CD4-positive, alpha-beta T cell treated with Interferon gamma for 1 hour (primary cell): ENCODE measurements at regions not wholly inside any gene's neighbourhood (a gene's known extent, or its start where the extent isn't known, plus 50 kb on each side); places are given as distances from the start of the nearest gene placed in this dataset.
"Not testable (repeated sequence)": the region's sequence is repeated elsewhere in the genome, so short reads cannot be mapped to it uniquely, and the experiment has no call there.

Source experiments
- DNase-seq: peaks from one replicate; pipeline ENCODE4 v3.0.0-alpha.2; 2020

DNA sequence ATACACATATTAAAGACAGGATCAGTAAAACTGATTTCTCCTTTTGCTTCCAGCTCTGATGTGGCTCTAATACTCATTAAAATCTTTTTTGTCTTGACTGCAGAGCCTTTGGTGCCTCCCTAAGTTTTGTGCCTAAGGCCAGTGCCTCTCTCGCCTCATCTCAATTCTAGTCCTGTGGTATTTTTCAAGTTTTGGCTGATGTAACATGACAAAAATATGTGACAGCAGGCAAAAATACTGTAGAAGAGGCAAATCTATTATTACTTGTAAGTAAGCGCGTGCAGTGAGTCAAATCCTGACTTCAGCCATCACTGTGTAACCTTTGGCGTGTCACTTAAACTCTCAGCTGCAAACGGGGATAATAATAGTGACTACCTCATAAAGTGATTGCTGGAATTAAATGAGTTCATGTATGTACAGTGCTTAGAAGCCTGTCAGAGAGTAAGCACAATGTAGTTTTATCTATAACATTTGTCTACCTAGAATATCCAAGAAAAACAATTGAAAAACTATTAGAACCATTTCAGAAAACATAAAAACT is 74.0 kb downstream of the MAB21L3 start:
- no peak for DNase-seq

- DNase-seq = no peak
Observed at GRCh38 chr1:116189481-116189880, 78.3 kb downstream of the MAB21L3 start.

- no peak for DNase-seq
Observed at GRCh38 chr1:116191294-116191693, 80.1 kb downstream of the MAB21L3 start.

GRCh38 chr1:116193768-116194167 is 82.6 kb downstream of the MAB21L3 start:
- no peak for DNase-seq

DNA sequence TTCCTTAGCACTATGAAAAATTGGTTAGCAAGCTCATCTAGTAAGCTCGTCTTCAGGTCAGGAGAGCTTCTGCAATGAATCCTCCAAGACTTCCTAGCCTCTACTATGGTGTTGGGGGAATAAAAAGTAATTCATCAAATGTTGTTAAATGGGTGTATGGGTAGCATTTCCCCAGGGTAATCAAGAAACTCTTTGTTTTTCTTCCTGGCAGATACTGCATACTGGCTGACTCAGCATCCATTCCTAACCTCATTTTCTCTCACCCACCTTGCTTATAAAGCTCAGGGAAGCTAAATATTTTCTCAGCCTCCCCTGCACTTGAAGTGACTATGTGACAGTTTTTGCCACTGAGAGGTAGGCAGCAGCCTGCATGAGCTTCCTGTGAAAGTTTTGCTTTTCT is 83.4 kb downstream of the MAB21L3 start:
- no peak for DNase-seq

DNA sequence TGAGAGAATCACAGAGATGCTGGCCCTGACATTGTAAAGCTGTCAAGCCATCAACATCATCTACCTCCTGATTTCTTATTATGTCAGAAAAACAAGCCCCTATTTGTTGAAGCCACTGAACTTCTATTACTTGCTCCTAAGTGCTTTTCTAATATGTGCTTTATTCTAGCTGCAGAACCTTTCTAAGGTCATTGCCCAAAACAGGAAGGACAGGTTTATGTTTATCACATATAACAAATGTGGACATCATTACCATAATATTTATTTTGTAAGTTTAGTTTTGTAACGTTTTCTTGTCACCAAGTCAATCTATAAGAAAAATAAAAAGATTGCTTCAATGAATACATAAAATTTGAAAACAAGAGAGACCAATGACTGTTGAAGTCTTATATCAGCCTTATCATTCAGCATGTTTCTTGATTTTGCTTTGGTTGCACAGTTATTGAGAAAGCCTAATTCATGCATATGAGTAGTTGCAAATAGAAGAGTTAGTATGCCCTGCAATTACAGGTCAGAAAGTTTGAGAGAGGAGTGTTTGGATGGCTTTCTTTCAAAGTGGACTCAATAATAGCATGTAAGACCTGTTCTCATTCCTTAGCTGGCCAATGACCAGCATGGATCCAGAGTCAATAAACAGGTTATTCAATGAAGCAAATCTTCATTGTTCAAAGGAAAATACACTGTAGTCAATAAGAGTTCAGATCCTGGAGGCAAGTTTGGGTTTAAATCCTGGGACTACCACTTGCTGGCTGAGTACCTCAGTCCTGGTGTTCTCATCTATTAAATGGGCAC is 84.1 kb downstream of the MAB21L3 start:
- no peak for DNase-seq

- DNase-seq = not testable (repeated sequence)
Observed at GRCh38 chr1:116200343-116200742, 89.1 kb downstream of the MAB21L3 start.

DNA sequence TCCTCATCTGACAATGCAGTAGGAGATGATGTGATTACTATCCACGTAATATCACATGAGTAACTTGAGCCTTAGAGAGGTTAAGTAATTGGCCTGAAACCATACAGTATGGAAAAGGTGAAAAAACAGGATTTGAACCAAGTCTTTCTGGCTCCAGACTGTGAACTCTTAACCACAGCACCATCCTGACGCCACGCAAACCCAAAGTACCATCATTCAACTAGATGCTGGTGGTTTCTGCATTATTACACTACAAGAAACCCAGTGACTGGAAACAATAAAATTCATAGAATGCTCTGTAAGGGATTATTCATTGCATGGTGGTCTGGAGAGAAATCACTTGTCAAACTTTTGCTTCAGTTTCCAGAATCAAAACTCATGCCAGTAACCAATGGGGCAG is 90.7 kb downstream of the MAB21L3 start:
- DNase-seq = no peak

DNA sequence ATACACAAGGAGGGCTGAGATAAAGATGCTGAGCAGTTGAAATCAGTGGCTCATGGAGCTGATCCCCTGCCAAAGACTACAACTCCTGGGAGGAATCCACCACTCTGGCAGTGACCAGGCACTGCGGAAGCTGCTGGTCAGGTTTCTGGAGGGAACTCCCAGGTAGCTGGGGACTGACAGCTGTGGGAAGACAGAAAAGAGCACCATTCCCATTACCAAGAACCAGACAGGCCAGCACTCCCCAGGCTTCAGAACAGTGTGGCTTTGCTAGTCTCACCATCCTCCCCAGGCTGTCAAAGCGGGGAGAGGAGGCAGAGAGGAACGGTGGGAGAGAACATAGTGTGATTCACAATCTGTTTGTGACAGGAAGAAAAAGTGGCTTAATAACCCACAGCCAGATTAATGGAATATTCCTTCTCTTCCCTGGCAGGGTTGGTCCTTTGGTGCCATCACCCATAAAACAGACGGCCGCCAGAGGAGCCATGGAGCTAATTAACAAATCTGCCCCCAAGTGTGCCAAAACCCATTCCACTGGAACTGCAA is 92.1 kb downstream of the MAB21L3 start:
- DNase-seq = no peak

GRCh38 chr1:116203920-116204319 is 92.7 kb downstream of the MAB21L3 start:
- DNase-seq = no peak

GRCh38 chr1:116205941-116206679 is 94.9 kb downstream of the MAB21L3 start:
- no peak for DNase-seq

- no peak for DNase-seq
Observed at GRCh38 chr1:116207126-116207735, 96.0 kb downstream of the MAB21L3 start.

DNA sequence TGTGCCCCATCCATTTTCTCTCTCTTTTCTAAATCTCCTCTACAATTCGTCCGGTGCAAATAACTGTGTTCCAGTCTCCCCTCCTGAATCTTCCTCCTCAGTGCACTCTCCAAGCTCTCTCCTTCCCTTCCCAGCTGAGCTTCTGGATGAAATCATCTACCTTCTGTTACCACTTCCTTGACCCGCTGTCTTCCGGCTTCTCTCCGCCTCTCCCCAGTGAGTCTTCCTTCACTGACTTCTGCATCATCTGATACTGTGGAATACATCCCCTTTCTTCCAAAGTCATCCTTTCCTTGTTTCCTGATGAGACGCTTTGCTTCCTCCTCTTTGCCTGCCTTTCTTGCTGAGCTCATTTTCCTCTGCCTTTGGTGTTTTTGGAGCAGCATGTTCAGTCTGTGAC is 96.9 kb downstream of the MAB21L3 start:
- DNase-seq = no peak

DNA sequence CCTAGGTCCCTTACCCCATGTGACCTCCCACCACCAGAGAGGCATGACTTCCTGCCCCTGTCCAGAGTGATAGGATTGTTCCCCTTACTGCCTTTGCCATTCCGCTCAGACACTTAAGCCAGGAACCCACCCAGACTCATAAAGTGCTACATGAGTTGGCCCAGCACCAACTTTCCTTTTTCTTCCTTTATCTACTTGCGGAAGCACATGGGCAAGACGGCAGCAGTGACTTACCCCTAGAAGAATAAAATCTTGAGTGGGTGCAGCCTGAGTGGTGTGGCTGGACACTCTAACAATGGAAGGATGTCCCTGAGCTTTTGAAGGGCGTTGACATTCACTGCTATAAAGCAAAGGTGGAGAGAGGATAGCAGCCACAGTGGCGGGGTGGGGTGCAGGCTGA is 100.1 kb downstream of the MAB21L3 start:
- no peak for DNase-seq

DNA sequence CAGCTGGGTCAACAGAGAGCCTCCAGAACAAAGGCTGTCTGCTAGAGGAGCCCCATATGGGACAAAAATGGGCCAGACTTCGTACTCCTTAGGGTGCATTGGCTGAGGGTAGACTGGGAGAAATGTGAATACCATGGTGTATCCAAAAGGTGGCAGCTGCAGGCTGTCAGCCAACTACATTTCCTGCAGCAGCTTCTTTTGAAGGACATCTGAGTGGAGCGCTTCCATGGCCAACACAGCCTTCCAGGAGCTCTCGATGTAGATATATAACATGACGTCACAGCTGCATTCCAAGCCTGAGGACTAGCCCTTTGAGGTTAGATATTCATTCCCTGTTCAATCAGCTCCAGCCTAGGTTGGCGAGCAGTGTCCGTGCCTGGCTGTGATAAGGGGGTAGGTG is 107.7 kb downstream of the MAB21L3 start:
- no peak for DNase-seq

DNA sequence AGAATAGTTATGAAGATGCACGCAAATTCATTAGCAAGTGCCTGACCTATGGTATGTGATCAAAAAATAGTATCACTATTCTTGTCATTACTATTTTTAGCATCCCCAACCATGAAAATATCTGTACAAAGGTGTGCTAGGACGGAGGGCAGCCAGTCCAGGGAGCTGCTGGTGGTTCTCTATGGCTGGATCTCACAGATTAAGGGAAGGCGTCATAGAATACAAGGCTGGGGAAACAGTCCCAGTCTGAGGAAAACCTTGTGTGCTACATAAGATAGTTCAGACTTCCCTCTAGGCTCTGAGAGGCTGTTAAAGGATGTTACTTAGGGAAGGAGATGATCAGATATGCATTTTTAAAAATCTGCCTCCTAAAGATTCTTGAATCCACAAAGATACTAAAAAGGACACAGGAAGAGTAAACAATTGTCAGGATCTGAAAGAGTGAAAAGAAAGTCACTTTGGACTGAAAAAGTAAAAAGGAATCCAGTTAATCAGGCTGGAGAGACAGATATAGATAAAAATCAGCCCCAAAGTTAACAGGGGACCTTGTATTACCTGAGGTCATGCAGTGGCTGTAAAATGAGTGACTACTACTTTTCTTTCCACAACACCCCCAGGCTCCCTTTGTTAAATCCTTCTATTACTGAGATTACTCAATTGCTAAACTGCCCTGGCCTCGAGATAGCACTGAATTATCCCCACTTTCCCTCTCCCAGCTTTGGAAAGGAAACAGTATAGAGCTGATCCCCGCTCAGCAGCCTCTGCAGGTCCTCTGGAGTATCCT is 108.6 kb downstream of the MAB21L3 start:
- no peak for DNase-seq

DNA sequence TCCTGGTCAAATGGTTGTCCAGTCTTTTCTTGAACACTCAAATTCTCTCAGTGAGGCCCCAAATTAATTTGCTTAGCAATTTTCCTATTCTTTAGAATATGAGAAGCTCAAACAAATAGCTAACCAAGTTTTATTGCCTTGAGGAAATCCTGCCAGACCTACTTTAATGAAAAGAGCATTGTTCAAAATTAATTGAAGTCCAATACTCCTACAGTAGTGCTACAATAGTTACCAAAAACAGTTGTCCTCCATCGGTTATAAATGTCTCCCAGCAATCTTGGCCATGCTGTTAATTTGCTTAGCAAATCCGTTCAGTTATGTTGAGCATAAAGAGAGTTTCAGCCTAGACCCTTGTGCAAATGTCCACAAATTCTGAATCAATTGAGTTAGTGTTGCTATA is 112.9 kb downstream of the MAB21L3 start:
- DNase-seq = no peak

- no peak for DNase-seq
Observed at GRCh38 chr1:116224561-116224960, 113.4 kb downstream of the MAB21L3 start.

DNA sequence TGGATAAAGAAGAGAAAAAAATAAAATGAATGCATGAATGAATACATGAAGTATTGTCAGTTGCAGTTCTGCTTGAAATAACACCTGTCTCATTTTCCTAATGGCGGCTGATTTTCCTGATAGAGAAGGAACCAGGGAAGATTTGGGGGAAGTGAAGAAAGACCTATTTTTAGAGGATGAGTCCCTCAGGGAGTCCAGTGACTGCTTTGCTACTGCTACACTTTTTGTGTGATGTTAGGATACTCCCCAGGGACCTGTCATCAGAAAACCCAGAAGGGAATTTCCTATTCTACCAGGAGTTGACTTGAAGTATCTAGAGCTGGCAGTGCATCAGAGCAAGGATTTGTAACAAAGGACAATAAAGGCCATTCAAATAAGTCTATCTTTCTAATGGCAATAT is 114.8 kb downstream of the MAB21L3 start:
- no peak for DNase-seq

DNA sequence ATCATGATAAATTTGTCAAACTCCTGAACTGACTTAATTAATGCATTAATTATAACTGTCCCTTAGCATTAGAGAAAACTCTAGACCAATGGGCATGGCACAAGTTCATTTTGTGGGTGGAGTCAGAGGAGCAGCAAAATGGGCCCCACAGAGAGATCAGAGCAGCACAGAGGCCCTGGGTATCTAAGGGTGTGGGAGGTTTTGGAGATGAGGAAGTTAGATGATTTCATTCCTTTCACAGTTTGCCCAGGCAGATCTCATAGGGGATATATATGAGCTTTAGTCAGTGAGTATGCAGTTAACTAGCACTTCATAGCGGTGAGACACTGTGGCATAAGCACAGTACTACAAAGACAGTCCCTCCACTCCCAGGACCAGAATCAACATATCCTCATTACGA is 117.3 kb downstream of the MAB21L3 start:
- DNase-seq = no peak

GRCh38 chr1:116230712-116231111 is 119.5 kb downstream of the MAB21L3 start:
- no peak for DNase-seq

DNA sequence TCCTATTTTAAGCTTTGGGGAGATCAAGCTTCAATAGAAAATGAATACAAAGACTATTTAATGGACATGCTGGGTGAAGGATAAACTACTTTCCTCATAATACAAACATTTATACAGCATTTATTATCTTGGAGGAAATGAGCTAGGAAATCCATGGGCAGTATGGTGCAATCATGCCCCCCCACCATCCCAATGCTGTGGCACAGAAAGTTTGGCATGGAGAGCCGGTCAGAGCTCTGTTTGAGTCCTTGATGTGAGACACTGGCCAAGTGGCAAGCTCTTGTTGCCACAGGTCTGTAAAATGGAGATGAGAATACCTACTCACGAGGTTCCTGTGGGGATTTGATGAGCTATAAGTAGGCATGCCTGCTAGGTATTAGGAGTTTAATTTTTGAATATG is 120.6 kb downstream of the MAB21L3 start:
- DNase-seq = no peak
